ENCODE measurements at regions not wholly inside any gene's neighbourhood (a gene's known extent, or its start where the extent isn't known, plus 50 kb on each side); places are given as distances from the start of the nearest gene placed in this dataset.

- intact Hi-C loops (cut with micrococcal nuclease), result no loop called here
Observed at GRCh38 chr2:11920993-11921583, 174.7 kb downstream of the LPIN1 start.

GRCh38 chr2:11922294-11922693 is 175.9 kb downstream of the LPIN1 start:
- intact Hi-C loops (cut with micrococcal nuclease), result no loop called here

- intact Hi-C loops (cut with micrococcal nuclease), result no loop called here
Observed at GRCh38 chr2:11923935-11924334, 177.5 kb downstream of the LPIN1 start.

GRCh38 chr2:11925295-11926066 is 179.0 kb downstream of the LPIN1 start:
- intact Hi-C loops (cut with micrococcal nuclease), result no loop called here

GRCh38 chr2:11930211-11930761 is 183.9 kb downstream of the LPIN1 start:
- intact Hi-C loops (cut with micrococcal nuclease), result no loop called here

- intact Hi-C loops (cut with micrococcal nuclease), result no loop called here
Observed at GRCh38 chr2:11932048-11932512, 185.6 kb downstream of the LPIN1 start.

GRCh38 chr2:11932962-11933361 is 186.5 kb downstream of the LPIN1 start:
- intact Hi-C loops (cut with micrococcal nuclease), result no loop called here

GRCh38 chr2:11933854-11934253 is 187.4 kb downstream of the LPIN1 start:
- intact Hi-C loops (cut with micrococcal nuclease), result no loop called here

- intact Hi-C loops (cut with micrococcal nuclease), result no loop called here
Observed at GRCh38 chr2:11936761-11937160, 190.3 kb downstream of the LPIN1 start.

- intact Hi-C loops (cut with micrococcal nuclease), result no loop called here
Observed at GRCh38 chr2:11938196-11938595, 191.8 kb downstream of the LPIN1 start.

- intact Hi-C loops (cut with micrococcal nuclease), result no loop called here
Observed at GRCh38 chr2:11939523-11939922, 193.1 kb downstream of the LPIN1 start.

GRCh38 chr2:11940121-11940743 is 193.8 kb downstream of the LPIN1 start:
- intact Hi-C loops (cut with micrococcal nuclease), result no loop called here

GRCh38 chr2:11940799-11941198 is 194.4 kb downstream of the LPIN1 start:
- intact Hi-C loops (cut with micrococcal nuclease), result no loop called here

- intact Hi-C loops (cut with micrococcal nuclease), result no loop called here
Observed at GRCh38 chr2:11941201-11942177, 195.1 kb downstream of the LPIN1 start.

GRCh38 chr2:11942178-11942569 is 195.7 kb downstream of the LPIN1 start:
- intact Hi-C loops (cut with micrococcal nuclease), result no loop called here

- intact Hi-C loops (cut with micrococcal nuclease), result no loop called here
Observed at GRCh38 chr2:11944311-11944710, 197.9 kb downstream of the LPIN1 start.

GRCh38 chr2:11945139-11946126 is 199.0 kb downstream of the LPIN1 start:
- intact Hi-C loops (cut with micrococcal nuclease), result no loop called here

GRCh38 chr2:11947956-11948355 is 201.5 kb downstream of the LPIN1 start:
- intact Hi-C loops (cut with micrococcal nuclease), result no loop called here

GRCh38 chr2:11949732-11950523 is 203.5 kb downstream of the LPIN1 start:
- intact Hi-C loops (cut with micrococcal nuclease), result no loop called here

Measured in T-helper 2 cell treated with Interferon-gamma antibody and Interleukin-4, amounts not matched to agents 100 ng/mL and 5 ng/mL, for 36 hours (primary cell).